ENCODE measurements at regions not wholly inside any gene's neighbourhood (a gene's known extent, or its start where the extent isn't known, plus 50 kb on each side); places are given as distances from the start of the nearest gene placed in this dataset.

- H3K4me2 ChIP-seq (ENCODE audit: control insufficient read depth, extremely low read depth, insufficient read depth, low read depth, low read length), result no peak overlapping the region
- no peaks in the 10 kb centered on the region for H3K36me3 ChIP-seq (ENCODE audit: control insufficient read depth in 2 of 2, extremely low read depth in 1 of 2, insufficient read depth in 2 of 2, low read length in 2 of 2)
- H2AFZ ChIP-seq (ENCODE audit: control insufficient read depth, low read length), result no peak overlapping the region
- H3K9ac ChIP-seq (ENCODE audit: control insufficient read depth, extremely low read depth, insufficient read depth, low read length), result no peak overlapping the region
- no peak overlapping the region for H3K27ac ChIP-seq (ENCODE audit: control insufficient read depth, insufficient read depth, low read length)
- dilution Hi-C loops (cut with MboI; ENCODE audit: extremely low pct_ligation_motif_present, low sequenced_read_pairs), result no loop called here
- H3K4me3 ChIP-seq (ENCODE audit: control insufficient read depth in 2 of 3, extremely low read depth in 1 of 3, insufficient read depth in 2 of 3, low read depth in 1 of 3, low read length in 3 of 3), result no peak overlapping the region
- TF ChIP-seq CTCF (optimal IDR thresholded peaks at IDR 0.05 in 1 of 3, IDR thresholded peaks at IDR 0.05 in 1 of 3, conservative IDR thresholded peaks at IDR 0.05 in 1 of 3; ENCODE audit: extremely low read depth in 1 of 3, insufficient read depth in 2 of 3, low read length in 3 of 3) (no peak), EZH2 (IDR thresholded peaks at IDR 0.05; ENCODE audit: low read length) (no peak)
- no peaks in the 10 kb centered on the region for H3K79me2 ChIP-seq (ENCODE audit: control insufficient read depth, insufficient read depth, low read length)
- H3K9me3 ChIP-seq (ENCODE audit: control insufficient read depth, low read depth, low read length), result no peaks in the 10 kb centered on the region
- no peaks in the 10 kb centered on the region for H4K20me1 ChIP-seq (ENCODE audit: control insufficient read depth, extremely low read depth, insufficient read depth, low read length)
- DNase-seq (ENCODE audit: low read depth, low spot score) (no peak), FAIRE-seq (no peak)
- H3K9me1 ChIP-seq (ENCODE audit: control insufficient read depth, extremely low read depth, insufficient read depth, low read length), result no peaks in the 10 kb centered on the region
- H3K4me1 ChIP-seq (ENCODE audit: control insufficient read depth, extremely low read depth, insufficient read depth, low read length), result no peaks in the 10 kb centered on the region
- no peaks in the 10 kb centered on the region for H3K27me3 ChIP-seq (ENCODE audit: control insufficient read depth, extremely low read depth, insufficient read depth, low read length)
These were observed 1110.2 kb downstream of the TAF11L14 start for GRCh38 chr5:18744441-18744840.

GRCh38 chr5:18745042-18745987 lies 1111.1 kb downstream of the TAF11L14 start:
- Histone ChIP-seq H3K27me3 (ENCODE audit: control insufficient read depth, extremely low read depth, insufficient read depth, low read length) (no peaks in the 10 kb centered on the region), H3K4me2 (ENCODE audit: control insufficient read depth, extremely low read depth, insufficient read depth, low read depth, low read length) (peak overlapping the region; percentile 14), H3K9me1 (ENCODE audit: control insufficient read depth, extremely low read depth, insufficient read depth, low read length) (no peaks in the 10 kb centered on the region), H3K79me2 (ENCODE audit: control insufficient read depth, insufficient read depth, low read length) (no peaks in the 10 kb centered on the region), H2AFZ (ENCODE audit: control insufficient read depth, low read length) (peak overlapping the region; percentile 18), H4K20me1 (ENCODE audit: control insufficient read depth, extremely low read depth, insufficient read depth, low read length) (no peaks in the 10 kb centered on the region), H3K27ac (ENCODE audit: control insufficient read depth, insufficient read depth, low read length) (no peak overlapping the region), H3K9ac (ENCODE audit: control insufficient read depth, extremely low read depth, insufficient read depth, low read length) (no peak overlapping the region), H3K4me3 (ENCODE audit: control insufficient read depth in 2 of 3, extremely low read depth in 1 of 3, insufficient read depth in 2 of 3, low read depth in 1 of 3, low read length in 3 of 3) (no peak overlapping the region), H3K4me1 (ENCODE audit: control insufficient read depth, extremely low read depth, insufficient read depth, low read length) (no peaks in the 10 kb centered on the region), H3K9me3 (ENCODE audit: control insufficient read depth, low read depth, low read length) (no peaks in the 10 kb centered on the region), H3K36me3 (ENCODE audit: control insufficient read depth in 2 of 2, extremely low read depth in 1 of 2, insufficient read depth in 2 of 2, low read length in 2 of 2) (no peaks in the 10 kb centered on the region)
- FAIRE-seq, result no peak
- dilution Hi-C loops (cut with MboI; ENCODE audit: extremely low pct_ligation_motif_present, low sequenced_read_pairs), result no loop called here
- TF ChIP-seq EZH2 (IDR thresholded peaks at IDR 0.05; ENCODE audit: low read length), result no peak
- no peak for TF ChIP-seq CTCF (optimal IDR thresholded peaks at IDR 0.05 in 1 of 3, IDR thresholded peaks at IDR 0.05 in 1 of 3, conservative IDR thresholded peaks at IDR 0.05 in 1 of 3; ENCODE audit: extremely low read depth in 1 of 3, insufficient read depth in 2 of 3, low read length in 3 of 3)
- DNase-seq (ENCODE audit: low read depth, low spot score), result no peak
